Esophagus (tissue), 2 donors: ENCODE measurements at regions not wholly inside any gene's neighbourhood (a gene's known extent, or its start where the extent isn't known, plus 50 kb on each side); places are given as distances from the start of the nearest gene placed in this dataset.
"Not testable (repeated sequence)": the region's sequence is repeated elsewhere in the genome, so short reads cannot be mapped to it uniquely, and the experiment has no call there.

Source experiments
- H3K27ac ChIP-seq, 2 donors: one replicate each; pipeline ENCODE4 v1.5.1; 2013; ENCODE audit warnings: low read depth in 2 of 2, mild to moderate bottlenecking in 2 of 2, inconsistent platforms in 1 of 2, low read length in 1 of 2, moderate library complexity in 1 of 2
- H3K27me3 ChIP-seq, 2 donors: one replicate each; pipeline ENCODE4 v1.6.1; 2013; ENCODE audit warnings: low read length in 2 of 2, control low read depth in 1 of 2, mild to moderate bottlenecking in 1 of 2; ENCODE audit not compliant: insufficient read depth in 2 of 2, control insufficient read depth in 1 of 2
- H3K36me3 ChIP-seq, 2 donors: one replicate each; pipeline ENCODE4 v1.6.1; 2013; ENCODE audit warnings: low read length in 1 of 2; ENCODE audit not compliant: control insufficient read depth in 2 of 2, insufficient read depth in 2 of 2
- H3K4me1 ChIP-seq, 2 donors: one replicate each; pipeline ENCODE4 v1.6.1; 2013; ENCODE audit warnings: low read length in 1 of 2; ENCODE audit not compliant: control insufficient read depth in 2 of 2, insufficient read depth in 2 of 2
- H3K4me3 ChIP-seq, 2 donors: one replicate each; pipeline ENCODE4 v1.5.1; 2013; ENCODE audit warnings: low read length in 2 of 2, mild to moderate bottlenecking in 2 of 2, low read depth in 1 of 2, moderate library complexity in 1 of 2
- H3K9me3 ChIP-seq, 2 donors: one replicate each; pipeline ENCODE4 v1.6.1; 2013; ENCODE audit warnings: mild to moderate bottlenecking in 2 of 2, low read depth in 1 of 2, low read length in 1 of 2, moderate library complexity in 1 of 2; ENCODE audit not compliant: control insufficient read depth in 2 of 2, insufficient read depth in 1 of 2
- WGBS, 2 donors: extraction: QIAGEN DNeasy Blood & Tissue Kit; methylation state at CpG; one replicate each; pipeline ENCODE4 v1.1.7; 2013; 5-methylcytosine and 5-hydroxymethylcytosine counted together
- donor health status: healthy with polysubstance abuse.
- donor health status: Bipolar disorder and iron deficiency.

GRCh38 chr14:80278293-80279023, 67.2 kb upstream of the DIO2 start:
- Histone ChIP-seq H3K4me1 (no peaks in the 10 kb centered on the region), H3K27ac (peak overlapping the region; percentile 23 to 76), H3K4me3 (peak overlapping the region in 1 of 2 donors; percentile 19), H3K27me3 (no peaks in the 10 kb centered on the region), H3K36me3 (no peaks in the 10 kb centered on the region), H3K9me3 (no peaks in the 10 kb centered on the region)
- WGBS, 2 donors = 44 to 48% methylated on average over 2 of the region's 2 CpGs

GRCh38 chr14:80275208-80275850, 64.0 kb upstream of the DIO2 start:
- Histone ChIP-seq H3K4me3 (peak overlapping the region in 1 of 2 donors; percentile 15), H3K36me3 (no peaks in the 10 kb centered on the region), H3K27ac (no peak overlapping the region), H3K27me3 (no peaks in the 10 kb centered on the region), H3K9me3 (no peaks in the 10 kb centered on the region), H3K4me1 (no peaks in the 10 kb centered on the region)
- WGBS, 2 donors = 51 to 55% methylated on average over 3 of the region's 3 CpGs

GRCh38 chr14:80274310-80274709, 63.0 kb upstream of the DIO2 start:
- H3K4me1 ChIP-seq, H3K4me3 ChIP-seq, H3K27me3 ChIP-seq, H3K9me3 ChIP-seq, H3K36me3 ChIP-seq, H3K27ac ChIP-seq: not testable (repeated sequence)
- WGBS, 2 donors = 90 to 93% methylated on average over 2 of the region's 2 CpGs

GRCh38 chr14:80271389-80271788, 60.1 kb upstream of the DIO2 start:
- no peaks in the 10 kb centered on the region for H3K36me3 ChIP-seq
- no peaks in the 10 kb centered on the region for H3K9me3 ChIP-seq
- H3K4me3 ChIP-seq = no peak overlapping the region
- 71 to 76% methylated on average over 1 of the region's 1 CpG for WGBS, 2 donors
- no peaks in the 10 kb centered on the region for H3K4me1 ChIP-seq
- H3K27me3 ChIP-seq = no peaks in the 10 kb centered on the region
- H3K27ac ChIP-seq = no peak overlapping the region

- 56 to 68% methylated on average over 4 of the region's 4 CpGs for WGBS, 2 donors
- Histone ChIP-seq H3K27ac (peak overlapping the region; percentile 31 to 80), H3K36me3 (no peaks in the 10 kb centered on the region), H3K9me3 (no peaks in the 10 kb centered on the region), H3K4me3 (no peak overlapping the region), H3K4me1 (no peaks in the 10 kb centered on the region), H3K27me3 (no peaks in the 10 kb centered on the region)
Observed at GRCh38 chr14:80269353-80269925, 58.1 kb upstream of the DIO2 start.

- Histone ChIP-seq H3K27me3 (no peaks in the 10 kb centered on the region), H3K4me1 (no peaks in the 10 kb centered on the region), H3K9me3 (no peaks in the 10 kb centered on the region), H3K36me3 (no peaks in the 10 kb centered on the region), H3K27ac (peak overlapping the region in 1 of 2 donors; percentile 75), H3K4me3 (no peak overlapping the region)
- WGBS, 2 donors = 50 to 63% methylated on average over 3 of the region's 3 CpGs
Observed at GRCh38 chr14:80266930-80267329, 55.6 kb upstream of the DIO2 start.

GRCh38 chr14:80264702-80265101, 53.4 kb upstream of the DIO2 start:
- Histone ChIP-seq H3K4me3 (no peak overlapping the region), H3K27me3 (no peaks in the 10 kb centered on the region), H3K4me1 (no peaks in the 10 kb centered on the region), H3K36me3 (no peaks in the 10 kb centered on the region), H3K27ac (no peak overlapping the region), H3K9me3 (no peaks in the 10 kb centered on the region)
- 72 to 99% methylated on average over 3 of the region's 3 CpGs for WGBS, 2 donors
